SK-N-SH (cell line): ENCODE measurements at regions not wholly inside any gene's neighbourhood (a gene's known extent, or its start where the extent isn't known, plus 50 kb on each side); places are given as distances from the start of the nearest gene placed in this dataset.

Experiments
- FOXM1 ChIP-seq: IDR thresholded peaks from 2 replicates; pipeline ENCODE4 v1.4.0; 2012; ENCODE audit warnings: low read depth, mild to moderate bottlenecking
- JUND ChIP-seq: IDR thresholded peaks from 2 replicates; pipeline ENCODE4 v1.4.0; 2012
- MXI1 ChIP-seq: IDR thresholded peaks from 2 replicates; pipeline ENCODE4 v1.6.1; 2012; ENCODE audit warnings: mild to moderate bottlenecking, low read depth, low read length, improper control_type of control experiment
- POLR2AphosphoS5 ChIP-seq: IDR thresholded peaks from 2 replicates; pipeline ENCODE4 v1.6.1; 2012; ENCODE audit warnings: low read depth, low read length
- RAD21 ChIP-seq: IDR thresholded peaks from 2 replicates; pipeline ENCODE4 v1.6.1; 2012; ENCODE audit warnings: mild to moderate bottlenecking, low read length
- RCOR1 ChIP-seq: fragments of 150-350 bp; IDR thresholded peaks from 2 replicates; pipeline ENCODE4 v1.6.1; 2017; ENCODE audit warnings: antibody characterized with exemption, low read length
- TCF12 ChIP-seq: IDR thresholded peaks from 2 replicates; pipeline ENCODE4 v1.4.0; 2012
- TF ChIP-seq, protein P1 (sequence below): fragments of 200-600 bp; sonication (generic); IDR thresholded peaks from 2 replicates; pipeline ENCODE4 v1.6.1; 2017; ENCODE audit warnings: antibody characterized with exemption, mild to moderate bottlenecking, moderate library complexity

DNA sequence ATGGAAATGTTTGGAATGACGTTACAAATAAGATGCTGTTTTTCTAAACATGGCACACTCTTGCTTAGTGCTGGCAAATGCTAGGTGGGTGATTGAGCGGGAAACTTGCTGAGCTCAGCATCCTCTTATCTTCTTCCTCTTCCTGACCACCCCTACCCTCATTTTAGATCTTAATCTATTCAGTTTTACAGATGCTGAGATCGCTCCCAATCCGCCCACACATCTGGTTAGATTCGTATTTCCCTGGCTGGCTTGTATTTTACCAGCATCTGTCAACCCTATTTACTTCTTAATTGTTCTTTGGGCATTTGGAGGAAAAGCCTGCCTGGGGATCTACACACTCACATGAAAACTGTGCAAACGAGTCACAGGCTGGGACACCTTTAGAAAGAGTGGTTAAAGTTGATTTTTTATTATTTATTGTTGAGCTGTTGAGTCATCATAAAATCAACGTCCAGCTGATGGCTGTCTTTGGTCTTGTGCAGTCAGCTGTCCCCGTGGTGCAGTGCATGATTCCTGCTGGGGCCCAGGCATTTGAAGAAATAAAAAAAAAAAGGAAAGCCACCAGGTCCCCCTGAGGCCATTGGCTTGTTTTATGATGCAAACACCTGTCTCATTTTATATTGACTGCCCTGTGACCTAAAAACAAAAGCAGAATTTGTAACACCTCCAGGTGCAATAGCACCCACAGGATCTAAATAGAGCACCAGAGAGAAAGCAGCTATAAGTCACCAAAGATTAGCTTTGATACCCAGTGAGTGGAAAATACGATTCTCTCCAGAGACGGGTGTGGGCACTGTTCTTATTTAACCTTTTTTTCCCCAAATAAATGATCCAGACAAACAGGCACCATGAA lies 258.6 kb downstream of the HS3ST3B1 start:
- TF ChIP-seq, protein P1, sequence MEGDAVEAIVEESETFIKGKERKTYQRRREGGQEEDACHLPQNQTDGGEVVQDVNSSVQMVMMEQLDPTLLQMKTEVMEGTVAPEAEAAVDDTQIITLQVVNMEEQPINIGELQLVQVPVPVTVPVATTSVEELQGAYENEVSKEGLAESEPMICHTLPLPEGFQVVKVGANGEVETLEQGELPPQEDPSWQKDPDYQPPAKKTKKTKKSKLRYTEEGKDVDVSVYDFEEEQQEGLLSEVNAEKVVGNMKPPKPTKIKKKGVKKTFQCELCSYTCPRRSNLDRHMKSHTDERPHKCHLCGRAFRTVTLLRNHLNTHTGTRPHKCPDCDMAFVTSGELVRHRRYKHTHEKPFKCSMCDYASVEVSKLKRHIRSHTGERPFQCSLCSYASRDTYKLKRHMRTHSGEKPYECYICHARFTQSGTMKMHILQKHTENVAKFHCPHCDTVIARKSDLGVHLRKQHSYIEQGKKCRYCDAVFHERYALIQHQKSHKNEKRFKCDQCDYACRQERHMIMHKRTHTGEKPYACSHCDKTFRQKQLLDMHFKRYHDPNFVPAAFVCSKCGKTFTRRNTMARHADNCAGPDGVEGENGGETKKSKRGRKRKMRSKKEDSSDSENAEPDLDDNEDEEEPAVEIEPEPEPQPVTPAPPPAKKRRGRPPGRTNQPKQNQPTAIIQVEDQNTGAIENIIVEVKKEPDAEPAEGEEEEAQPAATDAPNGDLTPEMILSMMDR, result no peak
- no peak for TF ChIP-seq FOXM1
- TF ChIP-seq JUND, result no peak
- no peak for TF ChIP-seq MXI1
- TF ChIP-seq TCF12, result no peak
- TF ChIP-seq RAD21, result no peak
- no peak for TF ChIP-seq POLR2AphosphoS5
- TF ChIP-seq RCOR1, result no peak
